ENCODE measurements at regions not wholly inside any gene's neighbourhood (a gene's known extent, or its start where the extent isn't known, plus 50 kb on each side); places are given as distances from the start of the nearest gene placed in this dataset.

GRCh38 chr14:44820230-44820964 lies 141.3 kb downstream of the KLHL28 start:
- Histone ChIP-seq H3K4me3 (replicated peaks in 1 of 4; ENCODE audit: control extremely low read depth in 1 of 4, insufficient read depth in 1 of 4, low read depth in 3 of 4, low read length in 4 of 4) (no peak overlapping the region), H3K9me3 (ENCODE audit: control insufficient read depth, insufficient read depth, low read depth, low read length) (no peaks in the 10 kb centered on the region), H3K9ac (ENCODE audit: insufficient read depth, low read length) (no peak overlapping the region), H3K27me3 (ENCODE audit: control insufficient read depth, insufficient read depth, low read length) (no peaks in the 10 kb centered on the region), H3K27ac (ENCODE audit: insufficient read depth, low read length) (no peak overlapping the region), H3K4me2 (ENCODE audit: extremely low read depth, insufficient read depth, low read length) (no peak overlapping the region), H3K36me3 (ENCODE audit: control insufficient read depth, insufficient read depth, low read length) (no peaks in the 10 kb centered on the region), H3K4me1 (ENCODE audit: control insufficient read depth, extremely low read depth, insufficient read depth, low read length) (no peaks in the 10 kb centered on the region), H3K79me2 (ENCODE audit: control insufficient read depth, insufficient read depth, low read length) (no peaks in the 10 kb centered on the region), H2AFZ (ENCODE audit: low read length) (no peak overlapping the region), H4K20me1 (ENCODE audit: control insufficient read depth, extremely low read depth, insufficient read depth, low read length) (no peaks in the 10 kb centered on the region)
- TF ChIP-seq CTCF (conservative IDR thresholded peaks at IDR 0.05 in 1 of 2, IDR thresholded peaks at IDR 0.05 in 1 of 2; ENCODE audit: low read depth in 1 of 2, low read length in 2 of 2): no peak
- no peak for TF ChIP-seq EZH2 (IDR thresholded peaks at IDR 0.05; ENCODE audit: low read length, missing control alignments)
- no peak for DNase-seq (ENCODE audit: low read depth in 2 of 2)

- H3K4me3 ChIP-seq (replicated peaks in 1 of 4; ENCODE audit: control extremely low read depth in 1 of 4, insufficient read depth in 1 of 4, low read depth in 3 of 4, low read length in 4 of 4): no peak overlapping the region
- no peak for DNase-seq (ENCODE audit: low read depth in 2 of 2)
- H3K4me1 ChIP-seq (ENCODE audit: control insufficient read depth, extremely low read depth, insufficient read depth, low read length): no peaks in the 10 kb centered on the region
- H3K4me2 ChIP-seq (ENCODE audit: extremely low read depth, insufficient read depth, low read length): no peak overlapping the region
- no peaks in the 10 kb centered on the region for H3K27me3 ChIP-seq (ENCODE audit: control insufficient read depth, insufficient read depth, low read length)
- no peak overlapping the region for H3K9ac ChIP-seq (ENCODE audit: insufficient read depth, low read length)
- TF ChIP-seq EZH2 (IDR thresholded peaks at IDR 0.05; ENCODE audit: low read length, missing control alignments): no peak
- TF ChIP-seq CTCF (conservative IDR thresholded peaks at IDR 0.05 in 1 of 2, IDR thresholded peaks at IDR 0.05 in 1 of 2; ENCODE audit: low read depth in 1 of 2, low read length in 2 of 2): no peak
- no peaks in the 10 kb centered on the region for H3K36me3 ChIP-seq (ENCODE audit: control insufficient read depth, insufficient read depth, low read length)
- no peaks in the 10 kb centered on the region for H3K79me2 ChIP-seq (ENCODE audit: control insufficient read depth, insufficient read depth, low read length)
- no peak overlapping the region for H2AFZ ChIP-seq (ENCODE audit: low read length)
- H3K9me3 ChIP-seq (ENCODE audit: control insufficient read depth, insufficient read depth, low read depth, low read length): no peaks in the 10 kb centered on the region
- no peak overlapping the region for H3K27ac ChIP-seq (ENCODE audit: insufficient read depth, low read length)
- H4K20me1 ChIP-seq (ENCODE audit: control insufficient read depth, extremely low read depth, insufficient read depth, low read length): no peaks in the 10 kb centered on the region
These were observed 147.6 kb downstream of the KLHL28 start for GRCh38 chr14:44814196-44814595.

- Histone ChIP-seq H3K9me3 (ENCODE audit: control insufficient read depth, insufficient read depth, low read depth, low read length) (no peaks in the 10 kb centered on the region), H3K79me2 (ENCODE audit: control insufficient read depth, insufficient read depth, low read length) (no peaks in the 10 kb centered on the region), H3K4me2 (ENCODE audit: extremely low read depth, insufficient read depth, low read length) (no peak overlapping the region), H2AFZ (ENCODE audit: low read length) (no peak overlapping the region), H4K20me1 (ENCODE audit: control insufficient read depth, extremely low read depth, insufficient read depth, low read length) (no peaks in the 10 kb centered on the region), H3K27me3 (ENCODE audit: control insufficient read depth, insufficient read depth, low read length) (no peaks in the 10 kb centered on the region), H3K9ac (ENCODE audit: insufficient read depth, low read length) (no peak overlapping the region), H3K36me3 (ENCODE audit: control insufficient read depth, insufficient read depth, low read length) (no peaks in the 10 kb centered on the region), H3K27ac (ENCODE audit: insufficient read depth, low read length) (no peak overlapping the region), H3K4me3 (replicated peaks in 1 of 4; ENCODE audit: control extremely low read depth in 1 of 4, insufficient read depth in 1 of 4, low read depth in 3 of 4, low read length in 4 of 4) (no peak overlapping the region), H3K4me1 (ENCODE audit: control insufficient read depth, extremely low read depth, insufficient read depth, low read length) (no peaks in the 10 kb centered on the region)
- TF ChIP-seq EZH2 (IDR thresholded peaks at IDR 0.05; ENCODE audit: low read length, missing control alignments): no peak
- TF ChIP-seq CTCF (conservative IDR thresholded peaks at IDR 0.05 in 1 of 2, IDR thresholded peaks at IDR 0.05 in 1 of 2; ENCODE audit: low read depth in 1 of 2, low read length in 2 of 2): no peak
- no peak for DNase-seq (ENCODE audit: low read depth in 2 of 2)
These were observed 149.1 kb downstream of the KLHL28 start for GRCh38 chr14:44812672-44813071.

All from fibroblast of lung (primary cell).